DOHH2 (cell line): ENCODE measurements at regions not wholly inside any gene's neighbourhood (a gene's known extent, or its start where the extent isn't known, plus 50 kb on each side); places are given as distances from the start of the nearest gene placed in this dataset.

Experiments
- EZH2phosphoT487 ChIP-seq: fragments of 200-600 bp; sonication (generic); IDR thresholded peaks from 2 replicates; pipeline ENCODE4 v1.6.1; 2017; ENCODE audit warnings: borderline replicate concordance, mild to moderate bottlenecking, antibody characterized with exemption, low read length, moderate library complexity, mixed read lengths
- TF ChIP-seq, protein P1 (sequence below): fragments of 200-600 bp; sonication (generic); IDR thresholded peaks from one replicate; pipeline ENCODE4 v1.5.1; 2014; ENCODE audit warnings: antibody characterized with exemption, mild to moderate bottlenecking, low read depth, low read length; ENCODE audit not compliant: poor library complexity, severe bottlenecking

GRCh38 chr2:49621016-49621415, 466.7 kb upstream of the FSHR start:
- TF ChIP-seq, protein P1, sequence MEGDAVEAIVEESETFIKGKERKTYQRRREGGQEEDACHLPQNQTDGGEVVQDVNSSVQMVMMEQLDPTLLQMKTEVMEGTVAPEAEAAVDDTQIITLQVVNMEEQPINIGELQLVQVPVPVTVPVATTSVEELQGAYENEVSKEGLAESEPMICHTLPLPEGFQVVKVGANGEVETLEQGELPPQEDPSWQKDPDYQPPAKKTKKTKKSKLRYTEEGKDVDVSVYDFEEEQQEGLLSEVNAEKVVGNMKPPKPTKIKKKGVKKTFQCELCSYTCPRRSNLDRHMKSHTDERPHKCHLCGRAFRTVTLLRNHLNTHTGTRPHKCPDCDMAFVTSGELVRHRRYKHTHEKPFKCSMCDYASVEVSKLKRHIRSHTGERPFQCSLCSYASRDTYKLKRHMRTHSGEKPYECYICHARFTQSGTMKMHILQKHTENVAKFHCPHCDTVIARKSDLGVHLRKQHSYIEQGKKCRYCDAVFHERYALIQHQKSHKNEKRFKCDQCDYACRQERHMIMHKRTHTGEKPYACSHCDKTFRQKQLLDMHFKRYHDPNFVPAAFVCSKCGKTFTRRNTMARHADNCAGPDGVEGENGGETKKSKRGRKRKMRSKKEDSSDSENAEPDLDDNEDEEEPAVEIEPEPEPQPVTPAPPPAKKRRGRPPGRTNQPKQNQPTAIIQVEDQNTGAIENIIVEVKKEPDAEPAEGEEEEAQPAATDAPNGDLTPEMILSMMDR = no peak
- TF ChIP-seq EZH2phosphoT487 = no peak
